ENCODE measurements at regions not wholly inside any gene's neighbourhood (a gene's known extent, or its start where the extent isn't known, plus 50 kb on each side); places are given as distances from the start of the nearest gene placed in this dataset.

DNA sequence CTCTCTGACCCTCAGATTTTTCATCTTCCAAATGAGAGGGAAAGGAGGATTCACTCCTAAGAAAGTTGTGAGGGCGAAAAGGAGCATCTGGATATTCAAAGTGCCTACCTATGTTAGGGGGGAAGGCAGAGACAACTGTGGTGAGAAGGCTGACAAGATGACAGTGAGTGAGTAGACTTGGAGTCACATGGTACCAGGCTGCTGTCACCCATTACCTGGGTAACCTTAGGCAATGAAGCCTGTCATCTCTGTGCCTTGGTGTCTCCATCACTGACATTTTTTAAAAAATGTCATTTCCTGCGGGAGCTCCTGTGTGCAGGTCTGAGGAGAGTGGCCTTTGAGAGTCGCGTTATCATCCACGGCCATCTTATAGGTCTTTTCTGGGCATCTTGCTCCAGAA, 124.0 kb downstream of the MAF start:
- TF ChIP-seq ETV5 (CRISPR knock-in tag; IDR thresholded peaks at IDR 0.05; ENCODE audit: low read depth) (no peak), SAFB (IDR thresholded peaks at IDR 0.05; ENCODE audit: borderline replicate concordance, low read depth, low read length) (no peak), KLF13 (tag; IDR thresholded peaks at IDR 0.05; ENCODE audit: borderline replicate concordance, low read depth) (no peak), MCM7 (IDR thresholded peaks at IDR 0.05) (no peak), PCBP1 (IDR thresholded peaks at IDR 0.05; ENCODE audit: low read depth, low read length, poor library complexity, severe bottlenecking) (no peak), HMGN3 (IDR thresholded peaks at IDR 0.05; ENCODE audit: borderline replicate concordance, extremely low read depth, insufficient read length, low read depth, low read length) (no peak), CBX3 (IDR thresholded peaks at IDR 0.05; ENCODE audit: borderline replicate concordance in 1 of 2, low read length in 2 of 2) (no peak), CCNT2 (IDR thresholded peaks at IDR 0.05; ENCODE audit: borderline replicate concordance, extremely low read depth, insufficient read length, low read depth, low read length) (no peak), GATA2 (CRISPR knock-in tag; IDR thresholded peaks at IDR 0.05) (no peak)
- TF ChIP-seq, protein P1, sequence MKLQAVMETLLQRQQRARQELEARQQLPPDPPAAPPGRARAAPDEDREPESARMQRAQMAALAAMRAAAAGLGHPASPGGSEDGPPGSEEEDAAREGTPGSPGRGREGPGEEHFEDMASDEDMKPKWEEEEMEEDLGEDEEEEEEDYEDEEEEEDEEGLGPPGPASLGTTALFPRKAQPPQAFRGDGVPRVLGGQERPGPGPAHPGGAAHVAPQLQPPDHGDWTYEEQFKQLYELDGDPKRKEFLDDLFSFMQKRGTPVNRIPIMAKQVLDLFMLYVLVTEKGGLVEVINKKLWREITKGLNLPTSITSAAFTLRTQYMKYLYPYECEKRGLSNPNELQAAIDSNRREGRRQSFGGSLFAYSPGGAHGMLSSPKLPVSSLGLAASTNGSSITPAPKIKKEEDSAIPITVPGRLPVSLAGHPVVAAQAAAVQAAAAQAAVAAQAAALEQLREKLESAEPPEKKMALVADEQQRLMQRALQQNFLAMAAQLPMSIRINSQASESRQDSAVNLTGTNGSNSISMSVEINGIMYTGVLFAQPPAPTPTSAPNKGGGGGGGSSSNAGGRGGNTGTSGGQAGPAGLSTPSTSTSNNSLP (IDR thresholded peaks at IDR 0.05; ENCODE audit: borderline replicate concordance, low read depth, low read length) = no peak
- TF ChIP-seq, protein P2, sequence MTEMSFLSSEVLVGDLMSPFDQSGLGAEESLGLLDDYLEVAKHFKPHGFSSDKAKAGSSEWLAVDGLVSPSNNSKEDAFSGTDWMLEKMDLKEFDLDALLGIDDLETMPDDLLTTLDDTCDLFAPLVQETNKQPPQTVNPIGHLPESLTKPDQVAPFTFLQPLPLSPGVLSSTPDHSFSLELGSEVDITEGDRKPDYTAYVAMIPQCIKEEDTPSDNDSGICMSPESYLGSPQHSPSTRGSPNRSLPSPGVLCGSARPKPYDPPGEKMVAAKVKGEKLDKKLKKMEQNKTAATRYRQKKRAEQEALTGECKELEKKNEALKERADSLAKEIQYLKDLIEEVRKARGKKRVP (CRISPR knock-in tag; IDR thresholded peaks at IDR 0.05) = no peak
- TF ChIP-seq, protein P3, sequence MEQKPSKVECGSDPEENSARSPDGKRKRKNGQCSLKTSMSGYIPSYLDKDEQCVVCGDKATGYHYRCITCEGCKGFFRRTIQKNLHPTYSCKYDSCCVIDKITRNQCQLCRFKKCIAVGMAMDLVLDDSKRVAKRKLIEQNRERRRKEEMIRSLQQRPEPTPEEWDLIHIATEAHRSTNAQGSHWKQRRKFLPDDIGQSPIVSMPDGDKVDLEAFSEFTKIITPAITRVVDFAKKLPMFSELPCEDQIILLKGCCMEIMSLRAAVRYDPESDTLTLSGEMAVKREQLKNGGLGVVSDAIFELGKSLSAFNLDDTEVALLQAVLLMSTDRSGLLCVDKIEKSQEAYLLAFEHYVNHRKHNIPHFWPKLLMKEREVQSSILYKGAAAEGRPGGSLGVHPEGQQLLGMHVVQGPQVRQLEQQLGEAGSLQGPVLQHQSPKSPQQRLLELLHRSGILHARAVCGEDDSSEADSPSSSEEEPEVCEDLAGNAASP (IDR thresholded peaks at IDR 0.05) = no peak
- no peak overlapping the region for H3K9ac ChIP-seq (ENCODE audit: insufficient read depth in 1 of 2, low read depth in 2 of 2, low read length in 2 of 2)
- ChIA-PET POLR2A (interaction anchor here (0.6 kb wide), 1 partner anchor 13 kb away, joined by 3 read pairs; no protein-coding TSS in a partner anchor), CTCF (ENCODE audit: low intra/inter-chr PET ratio) (no interaction called here)
- no peaks in the 10 kb centered on the region for H3K9me3 ChIP-seq (replicated peaks; ENCODE audit: control insufficient read depth, insufficient read depth, low read depth, low read length)
- FAIRE-seq (no peak), ATAC-seq (no peak), DNase-seq (ENCODE audit: extremely low read depth in 1 of 4, low spot score in 3 of 4) (no peak)
- no peaks in the 10 kb centered on the region for H4K20me1 ChIP-seq (replicated peaks; ENCODE audit: control insufficient read depth, insufficient read depth, low read length)
- H3K9me1 ChIP-seq (ENCODE audit: control insufficient read depth, insufficient read depth, low read length) = no peaks in the 10 kb centered on the region
- no peak overlapping the region for H3K4me2 ChIP-seq (ENCODE audit: insufficient read depth, low read length)
- no peaks in the 10 kb centered on the region for H3K79me2 ChIP-seq (ENCODE audit: control insufficient read depth, insufficient read depth, low read length)
- H3K36me3 ChIP-seq (ENCODE audit: control insufficient read depth, insufficient read depth, low read length) = no peaks in the 10 kb centered on the region
- no peak overlapping the region for H2AFZ ChIP-seq (ENCODE audit: low read depth, low read length)
- BruUV-seq (replicated peaks) = no TSS peak
- in situ Hi-C loops (cut with MboI) = no loop called here
- H3K4me1 ChIP-seq (replicated peaks in 1 of 2; ENCODE audit: control insufficient read depth in 2 of 2, insufficient read depth in 2 of 2, low read length in 2 of 2) = no peaks in the 10 kb centered on the region
- whole genome bisulfite sequencing (ENCODE audit: insufficient coverage, low coverage, missing lambda C conversion rate) = 0% methylated on average over 5 of the region's 5 CpGs
- H3K4me3 ChIP-seq = no peak overlapping the region
- intact Hi-C loops (cut with micrococcal nuclease) = no loop called here
- H3K27me3 ChIP-seq (ENCODE audit: control insufficient read depth in 2 of 2, insufficient read depth in 2 of 2, low read length in 2 of 2) = peaks cover 0 to 16% of the 10 kb centered on the region in 2 experiments; a peak in 2 of 5 replicates
- H3K27ac ChIP-seq (ENCODE audit: extremely low read depth, low read depth, low read length) = no peak overlapping the region
